ENCODE measurements at regions not wholly inside any gene's neighbourhood (a gene's known extent, or its start where the extent isn't known, plus 50 kb on each side); places are given as distances from the start of the nearest gene placed in this dataset.

DNA sequence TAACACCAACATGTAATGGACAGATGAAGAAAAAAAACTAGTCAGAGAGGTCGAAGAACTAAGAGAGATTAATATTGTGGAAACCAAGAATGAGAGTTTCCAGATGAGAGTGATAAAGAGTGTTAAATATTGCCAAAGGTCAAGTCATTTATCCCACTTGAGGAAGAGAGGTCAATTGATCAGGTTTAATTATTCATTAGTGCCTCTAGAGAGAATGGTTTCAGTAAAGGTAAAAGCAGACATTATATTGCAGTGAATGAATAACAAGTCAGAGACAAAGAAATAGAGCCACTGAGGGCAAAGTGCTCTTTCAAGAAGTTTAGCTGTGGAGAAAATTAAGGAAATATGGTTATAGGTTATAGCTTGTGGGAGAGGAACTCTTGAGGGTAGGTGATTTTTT lies 263.1 kb downstream of the GUCY2F start (continued):
- TF ChIP-seq, protein P1, sequence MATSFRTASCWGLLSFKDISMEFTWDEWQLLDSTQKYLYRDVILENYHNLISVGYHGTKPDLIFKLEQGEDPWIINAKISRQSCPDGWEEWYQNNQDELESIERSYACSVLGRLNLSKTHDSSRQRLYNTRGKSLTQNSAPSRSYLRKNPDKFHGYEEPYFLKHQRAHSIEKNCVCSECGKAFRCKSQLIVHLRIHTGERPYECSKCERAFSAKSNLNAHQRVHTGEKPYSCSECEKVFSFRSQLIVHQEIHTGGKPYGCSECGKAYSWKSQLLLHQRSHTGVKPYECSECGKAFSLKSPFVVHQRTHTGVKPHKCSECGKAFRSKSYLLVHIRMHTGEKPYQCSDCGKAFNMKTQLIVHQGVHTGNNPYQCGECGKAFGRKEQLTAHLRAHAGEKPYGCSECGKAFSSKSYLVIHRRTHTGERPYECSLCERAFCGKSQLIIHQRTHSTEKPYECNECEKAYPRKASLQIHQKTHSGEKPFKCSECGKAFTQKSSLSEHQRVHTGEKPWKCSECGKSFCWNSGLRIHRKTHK (tag by site-specific recombination; IDR thresholded peaks at IDR 0.05) = no peak
- TF ChIP-seq ZFP69B (tag by site-specific recombination; IDR thresholded peaks at IDR 0.05) (no peak), FEZF1 (tag by site-specific recombination; IDR thresholded peaks at IDR 0.05) (no peak), ZNF311 (tag by site-specific recombination; IDR thresholded peaks at IDR 0.05; ENCODE audit: borderline replicate concordance) (no peak), ZNF555 (tag by site-specific recombination; conservative IDR thresholded peaks at IDR 0.05) (no peak), ZNF837 (tag by site-specific recombination; IDR thresholded peaks at IDR 0.05) (no peak), YY1 (tag by site-specific recombination; IDR thresholded peaks at IDR 0.05) (no peak), ZNF133 (tag by site-specific recombination; IDR thresholded peaks at IDR 0.05) (no peak), ZNF707 (tag by site-specific recombination; IDR thresholded peaks at IDR 0.05) (no peak)
- TF ChIP-seq, protein P2, sequence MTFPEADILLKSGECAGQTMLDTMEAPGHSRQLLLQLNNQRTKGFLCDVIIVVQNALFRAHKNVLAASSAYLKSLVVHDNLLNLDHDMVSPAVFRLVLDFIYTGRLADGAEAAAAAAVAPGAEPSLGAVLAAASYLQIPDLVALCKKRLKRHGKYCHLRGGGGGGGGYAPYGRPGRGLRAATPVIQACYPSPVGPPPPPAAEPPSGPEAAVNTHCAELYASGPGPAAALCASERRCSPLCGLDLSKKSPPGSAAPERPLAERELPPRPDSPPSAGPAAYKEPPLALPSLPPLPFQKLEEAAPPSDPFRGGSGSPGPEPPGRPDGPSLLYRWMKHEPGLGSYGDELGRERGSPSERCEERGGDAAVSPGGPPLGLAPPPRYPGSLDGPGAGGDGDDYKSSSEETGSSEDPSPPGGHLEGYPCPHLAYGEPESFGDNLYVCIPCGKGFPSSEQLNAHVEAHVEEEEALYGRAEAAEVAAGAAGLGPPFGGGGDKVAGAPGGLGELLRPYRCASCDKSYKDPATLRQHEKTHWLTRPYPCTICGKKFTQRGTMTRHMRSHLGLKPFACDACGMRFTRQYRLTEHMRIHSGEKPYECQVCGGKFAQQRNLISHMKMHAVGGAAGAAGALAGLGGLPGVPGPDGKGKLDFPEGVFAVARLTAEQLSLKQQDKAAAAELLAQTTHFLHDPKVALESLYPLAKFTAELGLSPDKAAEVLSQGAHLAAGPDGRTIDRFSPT (tag by site-specific recombination; IDR thresholded peaks at IDR 0.05) = no peak

DNA sequence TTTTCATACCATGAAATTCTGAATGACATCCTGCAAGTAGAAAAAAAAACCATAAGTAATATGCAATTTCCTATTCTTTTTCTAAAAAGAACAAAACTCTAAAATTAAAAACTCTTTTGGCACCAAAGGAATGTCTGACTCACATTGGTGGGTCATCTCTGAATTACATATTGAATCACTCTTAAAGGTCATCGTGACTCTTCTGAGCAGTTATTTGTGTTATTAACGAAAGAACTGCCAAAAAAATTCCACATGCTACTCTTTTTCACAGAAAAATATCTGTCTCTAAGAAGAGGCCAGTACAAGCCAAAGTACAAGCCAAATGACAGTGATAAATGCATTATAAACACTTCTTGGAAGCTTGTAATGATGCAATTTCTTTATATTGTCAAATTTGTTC lies 282.2 kb downstream of the GUCY2F start:
- Histone ChIP-seq H3K36me3 (ENCODE audit: control insufficient read depth in 2 of 2, insufficient read depth in 1 of 2, low read length in 2 of 2) (no peaks in the 10 kb centered on the region), H3K9me3 (ENCODE audit: control insufficient read depth, insufficient read depth, low read depth, low read length) (no peaks in the 10 kb centered on the region), H3K27ac (ENCODE audit: extremely low read depth, low read depth, low read length) (no peak overlapping the region), H3K4me1 (ENCODE audit: control insufficient read depth, insufficient read depth, low read length) (no peaks in the 10 kb centered on the region), H3K4me3 (ENCODE audit: low read depth, low read length) (no peak overlapping the region)
- ChIA-PET POLR2A (no interaction called here), CTCF (no interaction called here)
- TF ChIP-seq ZNF426 (tag by site-specific recombination; IDR thresholded peaks at IDR 0.05) = no peak
- TF ChIP-seq HOXD13 (CRISPR knock-in tag; IDR thresholded peaks at IDR 0.05; ENCODE audit: borderline replicate concordance) = no peak
- TF ChIP-seq ZNF202 (tag by site-specific recombination; IDR thresholded peaks at IDR 0.05; ENCODE audit: borderline replicate concordance) = no peak
- no peak for TF ChIP-seq ZNF266 (tag by site-specific recombination; IDR thresholded peaks at IDR 0.05; ENCODE audit: low read depth)
- TF ChIP-seq, protein P3, sequence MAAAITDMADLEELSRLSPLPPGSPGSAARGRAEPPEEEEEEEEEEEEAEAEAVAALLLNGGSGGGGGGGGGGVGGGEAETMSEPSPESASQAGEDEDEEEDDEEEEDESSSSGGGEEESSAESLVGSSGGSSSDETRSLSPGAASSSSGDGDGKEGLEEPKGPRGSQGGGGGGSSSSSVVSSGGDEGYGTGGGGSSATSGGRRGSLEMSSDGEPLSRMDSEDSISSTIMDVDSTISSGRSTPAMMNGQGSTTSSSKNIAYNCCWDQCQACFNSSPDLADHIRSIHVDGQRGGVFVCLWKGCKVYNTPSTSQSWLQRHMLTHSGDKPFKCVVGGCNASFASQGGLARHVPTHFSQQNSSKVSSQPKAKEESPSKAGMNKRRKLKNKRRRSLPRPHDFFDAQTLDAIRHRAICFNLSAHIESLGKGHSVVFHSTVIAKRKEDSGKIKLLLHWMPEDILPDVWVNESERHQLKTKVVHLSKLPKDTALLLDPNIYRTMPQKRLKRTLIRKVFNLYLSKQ (tag by site-specific recombination; IDR thresholded peaks at IDR 0.05; ENCODE audit: borderline replicate concordance) = no peak
- TF ChIP-seq ZNF24 (tag by site-specific recombination; IDR thresholded peaks at IDR 0.05) = no peak
- TF ChIP-seq ZNF140 (tag by site-specific recombination; IDR thresholded peaks at IDR 0.05) = no peak
- no peak for TF ChIP-seq ZEB2 (tag by site-specific recombination; IDR thresholded peaks at IDR 0.05)
- no peak for TF ChIP-seq ZIC2 (tag by site-specific recombination; IDR thresholded peaks at IDR 0.05)
- TF ChIP-seq ZNF571 (tag by site-specific recombination; IDR thresholded peaks at IDR 0.05) = no peak
- no peak for TF ChIP-seq MZF1 (tag by site-specific recombination; IDR thresholded peaks at IDR 0.05; ENCODE audit: borderline replicate concordance)
- no peak for TF ChIP-seq ZNF133 (tag by site-specific recombination; IDR thresholded peaks at IDR 0.05)
- TF ChIP-seq, protein P4, sequence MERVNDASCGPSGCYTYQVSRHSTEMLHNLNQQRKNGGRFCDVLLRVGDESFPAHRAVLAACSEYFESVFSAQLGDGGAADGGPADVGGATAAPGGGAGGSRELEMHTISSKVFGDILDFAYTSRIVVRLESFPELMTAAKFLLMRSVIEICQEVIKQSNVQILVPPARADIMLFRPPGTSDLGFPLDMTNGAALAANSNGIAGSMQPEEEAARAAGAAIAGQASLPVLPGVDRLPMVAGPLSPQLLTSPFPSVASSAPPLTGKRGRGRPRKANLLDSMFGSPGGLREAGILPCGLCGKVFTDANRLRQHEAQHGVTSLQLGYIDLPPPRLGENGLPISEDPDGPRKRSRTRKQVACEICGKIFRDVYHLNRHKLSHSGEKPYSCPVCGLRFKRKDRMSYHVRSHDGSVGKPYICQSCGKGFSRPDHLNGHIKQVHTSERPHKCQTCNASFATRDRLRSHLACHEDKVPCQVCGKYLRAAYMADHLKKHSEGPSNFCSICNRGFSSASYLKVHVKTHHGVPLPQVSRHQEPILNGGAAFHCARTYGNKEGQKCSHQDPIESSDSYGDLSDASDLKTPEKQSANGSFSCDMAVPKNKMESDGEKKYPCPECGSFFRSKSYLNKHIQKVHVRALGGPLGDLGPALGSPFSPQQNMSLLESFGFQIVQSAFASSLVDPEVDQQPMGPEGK (tag by site-specific recombination; IDR thresholded peaks at IDR 0.05) = no peak
- TF ChIP-seq ZNF274 (IDR thresholded peaks at IDR 0.05; ENCODE audit: low read length) = no peak
- no peak for TF ChIP-seq ZNF274 (tag by site-specific recombination; IDR thresholded peaks at IDR 0.05; ENCODE audit: borderline replicate concordance)

Measured in HEK293 (cell line).